SK-N-SH (cell line): ENCODE measurements at regions not wholly inside any gene's neighbourhood (a gene's known extent, or its start where the extent isn't known, plus 50 kb on each side); places are given as distances from the start of the nearest gene placed in this dataset.
"Not testable (repeated sequence)": the region's sequence is repeated elsewhere in the genome, so short reads cannot be mapped to it uniquely, and the experiment has no call there.

ENCODE experiments used
- CTCF ChIA-PET: fragments of 300-600, 350-600 bp; formaldehyde crosslinking; extraction: SDS; loops from one replicate; lab custom pipeline; 2021; lab: Yijun Ruan, JAX
- POLR2A ChIA-PET: fragments of 350-600 bp; sonication (Branson Sonifier 250); formaldehyde crosslinking; extraction: SDS; loops from one replicate; lab custom pipeline; 2020; ENCODE audit warnings: antibody characterized with exemption, inconsistent platforms; lab: Yijun Ruan, JAX
- DNase-seq: peaks from one replicate; pipeline ENCODE4 v3.0.0; 2012
- H2AFZ ChIP-seq: fragments of 200-600 bp; sonication (generic); 2 replicates; pipeline ENCODE4 v1.8.1; 2016; ENCODE audit warnings: antibody characterized with exemption, mild to moderate bottlenecking, low read depth
- H3F3A ChIP-seq: fragments of 200-600 bp; sonication (generic); replicated peaks from 2 replicates; pipeline ENCODE3; 2016; ENCODE audit warnings: antibody characterized with exemption, mild to moderate bottlenecking; ENCODE audit not compliant: insufficient read depth
- H3K27ac ChIP-seq, 2 experiments: fragments of 200-500 bp in 1 of 2; fragments of 200-600 bp in 1 of 2; sonication (Bioruptor generic) in 1 of 2; sonication (generic), shearing (Covaris generic) in 1 of 2; 2 replicates each; pipeline versions ENCODE4 v1.5.1 to v1.6.1; 2014 to 2016; ENCODE audit warnings: low read depth in 2 of 2, inconsistent platforms in 1 of 2, low read length in 1 of 2, mild to moderate bottlenecking in 1 of 2, mixed read lengths in 1 of 2
- H3K27me3 ChIP-seq: fragments of 200-600 bp; sonication (generic), shearing (Covaris generic); 2 replicates; pipeline ENCODE4 v1.6.1; 2016; ENCODE audit warnings: mixed run types; ENCODE audit not compliant: insufficient read depth
- H3K36me3 ChIP-seq, 2 experiments: fragments of 200-500 bp in 1 of 2; fragments of 200-600 bp in 1 of 2; sonication (Bioruptor generic) in 1 of 2; sonication (generic) in 1 of 2; replicated peaks in 1 of 2; 2 replicates each; pipeline versions ENCODE3 to v1.5.1; 2014 to 2016; ENCODE audit warnings: low read length in 1 of 2, mild to moderate bottlenecking in 1 of 2; ENCODE audit not compliant: insufficient read depth in 2 of 2, control insufficient read depth in 1 of 2
- H3K4me1 ChIP-seq, 2 experiments: fragments of 200-500 bp in 1 of 2; fragments of 200-600 bp in 1 of 2; sonication (Bioruptor generic) in 1 of 2; sonication (generic), shearing (Covaris generic) in 1 of 2; 2 replicates each; pipeline versions ENCODE4 v1.5.1 to v1.6.1; 2014 to 2016; ENCODE audit warnings: low read depth in 1 of 2, low read length in 1 of 2, mixed run types in 1 of 2; ENCODE audit not compliant: insufficient read depth in 2 of 2, control insufficient read depth in 1 of 2
- H3K4me2 ChIP-seq: fragments of 200-600 bp; sonication (generic), shearing (Covaris generic); 2 replicates; pipeline ENCODE4 v1.6.1; 2017; ENCODE audit warnings: mixed run types
- H3K4me3 ChIP-seq, 2 experiments: fragments of 200-500 bp in 1 of 2; fragments of 200-600 bp in 1 of 2; sonication (Bioruptor generic) in 1 of 2; sonication (generic), shearing (Covaris generic) in 1 of 2; 2 replicates each; pipeline versions ENCODE4 v1.5.1 to v1.8.1; 2014 to 2016; ENCODE audit warnings: low read depth in 2 of 2, inconsistent platforms in 1 of 2, low read length in 1 of 2, mild to moderate bottlenecking in 1 of 2, mixed read lengths in 1 of 2, moderate library complexity in 1 of 2
- H3K79me2 ChIP-seq: fragments of 200-600 bp; sonication (generic); 2 replicates; pipeline ENCODE4 v1.8.1; 2017; ENCODE audit warnings: mild to moderate bottlenecking; ENCODE audit not compliant: insufficient read depth
- H3K9ac ChIP-seq: fragments of 200-600 bp; sonication (generic); 2 replicates; pipeline ENCODE4 v1.6.1; 2017; ENCODE audit warnings: mixed run types
- H3K9me2 ChIP-seq: fragments of 200-600 bp; sonication (generic); 2 replicates; pipeline ENCODE4 v1.6.1; 2017; ENCODE audit warnings: mixed run types
- H3K9me3 ChIP-seq: fragments of 200-600 bp; sonication (generic); 2 replicates; pipeline ENCODE4 v1.6.1; 2017; ENCODE audit warnings: mixed run types, mild to moderate bottlenecking, moderate library complexity
- H4K20me1 ChIP-seq: fragments of 200-600 bp; sonication (generic); 2 replicates; pipeline ENCODE4 v1.6.1; 2017; ENCODE audit warnings: mild to moderate bottlenecking, mixed run types; ENCODE audit not compliant: insufficient read depth
- CHD2 ChIP-seq: fragments of 150-350 bp; IDR thresholded peaks from 2 replicates; pipeline ENCODE4 v1.6.1; 2018; ENCODE audit warnings: low read length; ENCODE audit not compliant: partially characterized antibody
- JUND ChIP-seq: IDR thresholded peaks from 2 replicates; pipeline ENCODE4 v1.4.0; 2012
- TCF12 ChIP-seq: IDR thresholded peaks from 2 replicates; pipeline ENCODE4 v1.4.0; 2012
- TEAD4 ChIP-seq: IDR thresholded peaks from 2 replicates; pipeline ENCODE4 v1.4.0; 2012; ENCODE audit warnings: mild to moderate bottlenecking, borderline replicate concordance; ENCODE audit not compliant: insufficient read depth
- WGBS: methylation state at CpG from one replicate; pipeline ENCODE4 v1.1.6; 2017; ENCODE audit warnings: low lambda C conversion rate; 5-methylcytosine and 5-hydroxymethylcytosine counted together
- TF ChIP-seq, protein P1 (sequence below): IDR thresholded peaks from 2 replicates; pipeline ENCODE4; 2012
- TF ChIP-seq, protein P2 (sequence below): fragments of 150-350 bp; IDR thresholded peaks from 2 replicates; pipeline ENCODE4 v1.6.1; 2016; ENCODE audit warnings: mild to moderate bottlenecking, low read depth, low read length
- TF ChIP-seq, protein P3 (sequence below): fragments of 200-600 bp; sonication (generic); IDR thresholded peaks from 2 replicates; pipeline ENCODE4 v1.6.1; 2017; ENCODE audit warnings: antibody characterized with exemption, mild to moderate bottlenecking, moderate library complexity

DNA sequence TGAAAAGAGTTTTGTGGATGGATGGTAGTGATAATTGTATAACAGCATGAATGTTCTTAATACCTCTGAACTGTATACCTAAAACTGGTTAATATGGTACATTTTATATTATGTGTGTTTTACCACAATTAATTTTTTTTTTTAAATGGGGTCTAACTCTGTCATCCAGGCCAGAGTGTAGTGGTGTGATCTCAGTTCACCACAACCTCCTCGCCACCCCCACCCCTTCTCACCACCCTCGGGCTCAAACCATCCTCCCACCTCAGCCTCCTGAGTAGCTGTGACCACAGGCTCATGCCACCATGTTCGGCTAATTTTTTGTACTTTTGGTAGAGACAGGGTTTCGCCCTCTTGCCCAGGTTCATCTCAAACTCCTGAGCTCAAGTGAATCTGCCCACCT, 123.2 kb downstream of the CDRT15L2 start:
- POLR2A ChIA-PET, result no interaction called here
- Histone ChIP-seq H3K9me2 (no peaks in the 10 kb centered on the region), H3K9me3 (no peaks in the 10 kb centered on the region), H3K27me3 (no peaks in the 10 kb centered on the region), H3K79me2 (no peaks in the 10 kb centered on the region), H3K27ac (no peak overlapping the region), H2AFZ (no peak overlapping the region), H3K4me2 (no peak overlapping the region)
- DNase-seq, result no peak
- CTCF ChIA-PET, result no interaction called here
- 40% methylated on average over 4 of the region's 4 CpGs for WGBS
- TF ChIP-seq CHD2, result no peak
- no peak for TF ChIP-seq JUND
- TF ChIP-seq, protein P1, sequence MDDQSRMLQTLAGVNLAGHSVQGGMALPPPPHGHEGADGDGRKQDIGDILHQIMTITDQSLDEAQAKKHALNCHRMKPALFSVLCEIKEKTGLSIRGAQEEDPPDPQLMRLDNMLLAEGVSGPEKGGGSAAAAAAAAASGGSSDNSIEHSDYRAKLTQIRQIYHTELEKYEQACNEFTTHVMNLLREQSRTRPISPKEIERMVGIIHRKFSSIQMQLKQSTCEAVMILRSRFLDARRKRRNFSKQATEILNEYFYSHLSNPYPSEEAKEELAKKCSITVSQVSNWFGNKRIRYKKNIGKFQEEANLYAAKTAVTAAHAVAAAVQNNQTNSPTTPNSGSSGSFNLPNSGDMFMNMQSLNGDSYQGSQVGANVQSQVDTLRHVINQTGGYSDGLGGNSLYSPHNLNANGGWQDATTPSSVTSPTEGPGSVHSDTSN, result no peak
- TF ChIP-seq TEAD4, result no peak
- TF ChIP-seq, all 33 proteins: peak for 0
- no peak overlapping the region for H3K9ac ChIP-seq
- no peaks in the 10 kb centered on the region for H3F3A ChIP-seq
- H4K20me1 ChIP-seq, result no peaks in the 10 kb centered on the region
- no peak overlapping the region for H3K4me3 ChIP-seq
- no peaks in the 10 kb centered on the region for H3K4me1 ChIP-seq
- H3K36me3 ChIP-seq, result no peaks in the 10 kb centered on the region

DNA sequence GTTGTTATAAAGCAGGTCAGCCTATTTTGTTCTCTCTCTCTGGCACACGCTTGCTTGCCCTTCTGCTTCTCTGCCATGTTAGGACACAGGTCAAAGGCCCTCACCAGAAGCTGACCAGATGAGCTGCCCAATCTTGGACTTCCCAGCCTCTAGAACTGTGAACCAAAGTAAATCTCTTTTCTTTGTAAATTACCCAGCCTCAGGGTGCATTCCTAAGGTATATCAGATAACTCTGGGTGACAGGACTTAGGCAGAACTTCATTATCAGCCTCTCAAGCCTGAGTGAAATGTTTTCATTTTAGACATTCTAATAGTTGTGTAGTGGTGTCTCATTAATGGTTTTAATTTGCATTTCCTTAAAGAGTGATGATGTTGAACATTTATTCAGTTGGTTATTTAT, 124.3 kb downstream of the CDRT15L2 start:
- DNase-seq, result no peak

DNA sequence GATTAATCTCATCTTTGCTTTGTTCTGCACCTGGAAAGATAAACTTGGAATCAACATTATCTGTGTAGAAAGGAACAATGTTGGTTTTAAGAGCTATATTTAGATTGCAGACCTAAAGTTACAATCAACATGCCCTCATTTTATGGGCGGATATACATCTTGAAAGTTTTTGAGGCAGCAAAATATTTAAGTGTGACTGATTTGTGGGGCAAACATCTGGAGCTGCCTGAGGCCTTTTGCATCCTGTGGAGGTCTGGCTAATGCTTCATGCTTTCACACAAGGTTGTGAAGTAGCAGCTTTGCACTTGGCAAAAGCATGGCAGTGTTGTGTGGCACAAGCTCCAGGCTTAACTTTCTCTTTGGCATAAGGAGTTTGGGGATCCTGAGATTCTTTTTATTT, 125.7 kb downstream of the CDRT15L2 start:
- H3K4me1 ChIP-seq, H3K79me2 ChIP-seq, H3K9me3 ChIP-seq, H3K27me3 ChIP-seq, H2AFZ ChIP-seq, H3K27ac ChIP-seq, H3K4me3 ChIP-seq, H3K4me2 ChIP-seq, H3K36me3 ChIP-seq, DNase-seq, POLR2A ChIA-PET, H3K9ac ChIP-seq, H3K9me2 ChIP-seq, H4K20me1 ChIP-seq, CTCF ChIA-PET, H3F3A ChIP-seq: not testable (repeated sequence)
- 36% methylated on average over 1 of the region's 1 CpG for WGBS

More for the DNA sequence above, 124.3 kb downstream of the CDRT15L2 start:
- Histone ChIP-seq H3K4me2 (no peak overlapping the region), H4K20me1 (no peaks in the 10 kb centered on the region), H3K9me3 (no peaks in the 10 kb centered on the region), H3K27me3 (no peaks in the 10 kb centered on the region), H3F3A (no peaks in the 10 kb centered on the region), H3K36me3 (no peaks in the 10 kb centered on the region), H2AFZ (no peak overlapping the region), H3K79me2 (no peaks in the 10 kb centered on the region), H3K4me3 (no peak overlapping the region), H3K4me1 (no peaks in the 10 kb centered on the region), H3K9me2 (no peaks in the 10 kb centered on the region), H3K27ac (no peak overlapping the region), H3K9ac (no peak overlapping the region)
- CTCF ChIA-PET, result no interaction called here
- TF ChIP-seq, protein P2, sequence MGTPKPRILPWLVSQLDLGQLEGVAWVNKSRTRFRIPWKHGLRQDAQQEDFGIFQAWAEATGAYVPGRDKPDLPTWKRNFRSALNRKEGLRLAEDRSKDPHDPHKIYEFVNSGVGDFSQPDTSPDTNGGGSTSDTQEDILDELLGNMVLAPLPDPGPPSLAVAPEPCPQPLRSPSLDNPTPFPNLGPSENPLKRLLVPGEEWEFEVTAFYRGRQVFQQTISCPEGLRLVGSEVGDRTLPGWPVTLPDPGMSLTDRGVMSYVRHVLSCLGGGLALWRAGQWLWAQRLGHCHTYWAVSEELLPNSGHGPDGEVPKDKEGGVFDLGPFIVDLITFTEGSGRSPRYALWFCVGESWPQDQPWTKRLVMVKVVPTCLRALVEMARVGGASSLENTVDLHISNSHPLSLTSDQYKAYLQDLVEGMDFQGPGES, result no peak
- TF ChIP-seq TCF12 (no peak), CHD2 (no peak)
- TF ChIP-seq, protein P3, sequence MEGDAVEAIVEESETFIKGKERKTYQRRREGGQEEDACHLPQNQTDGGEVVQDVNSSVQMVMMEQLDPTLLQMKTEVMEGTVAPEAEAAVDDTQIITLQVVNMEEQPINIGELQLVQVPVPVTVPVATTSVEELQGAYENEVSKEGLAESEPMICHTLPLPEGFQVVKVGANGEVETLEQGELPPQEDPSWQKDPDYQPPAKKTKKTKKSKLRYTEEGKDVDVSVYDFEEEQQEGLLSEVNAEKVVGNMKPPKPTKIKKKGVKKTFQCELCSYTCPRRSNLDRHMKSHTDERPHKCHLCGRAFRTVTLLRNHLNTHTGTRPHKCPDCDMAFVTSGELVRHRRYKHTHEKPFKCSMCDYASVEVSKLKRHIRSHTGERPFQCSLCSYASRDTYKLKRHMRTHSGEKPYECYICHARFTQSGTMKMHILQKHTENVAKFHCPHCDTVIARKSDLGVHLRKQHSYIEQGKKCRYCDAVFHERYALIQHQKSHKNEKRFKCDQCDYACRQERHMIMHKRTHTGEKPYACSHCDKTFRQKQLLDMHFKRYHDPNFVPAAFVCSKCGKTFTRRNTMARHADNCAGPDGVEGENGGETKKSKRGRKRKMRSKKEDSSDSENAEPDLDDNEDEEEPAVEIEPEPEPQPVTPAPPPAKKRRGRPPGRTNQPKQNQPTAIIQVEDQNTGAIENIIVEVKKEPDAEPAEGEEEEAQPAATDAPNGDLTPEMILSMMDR, result no peak
- 64% methylated on average over 1 of the region's 1 CpG for WGBS
- POLR2A ChIA-PET, result no interaction called here
